ENCODE measurements at regions not wholly inside any gene's neighbourhood (a gene's known extent, or its start where the extent isn't known, plus 50 kb on each side); places are given as distances from the start of the nearest gene placed in this dataset.

GRCh38 chr11:87437133-87437843 is 399.6 kb downstream of the TMEM135 start:
- DNase-seq (ENCODE audit: low read depth in 1 of 2, low spot score in 1 of 2): no peak

DNA sequence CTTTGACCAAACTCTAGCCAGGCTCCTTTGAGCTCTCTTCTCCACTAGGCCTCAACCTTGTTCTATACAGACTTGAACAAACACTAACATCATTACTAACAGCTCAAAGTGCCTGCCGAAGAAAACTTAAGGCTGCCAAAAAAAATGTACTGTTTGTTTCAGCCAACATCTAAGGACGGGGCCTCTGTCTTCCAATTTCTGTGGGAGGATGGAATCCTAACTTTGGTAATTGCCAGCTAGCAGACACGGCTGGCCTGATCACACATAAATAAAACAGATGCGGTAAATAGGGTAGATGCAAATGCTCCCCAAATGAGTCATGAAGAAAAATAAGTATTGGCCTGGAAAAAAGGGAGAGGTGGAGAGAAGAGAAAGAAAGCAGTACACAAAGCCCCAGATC is 394.3 kb downstream of the TMEM135 start:
- no peak for DNase-seq (ENCODE audit: low read depth in 1 of 2, low spot score in 1 of 2)

DNA sequence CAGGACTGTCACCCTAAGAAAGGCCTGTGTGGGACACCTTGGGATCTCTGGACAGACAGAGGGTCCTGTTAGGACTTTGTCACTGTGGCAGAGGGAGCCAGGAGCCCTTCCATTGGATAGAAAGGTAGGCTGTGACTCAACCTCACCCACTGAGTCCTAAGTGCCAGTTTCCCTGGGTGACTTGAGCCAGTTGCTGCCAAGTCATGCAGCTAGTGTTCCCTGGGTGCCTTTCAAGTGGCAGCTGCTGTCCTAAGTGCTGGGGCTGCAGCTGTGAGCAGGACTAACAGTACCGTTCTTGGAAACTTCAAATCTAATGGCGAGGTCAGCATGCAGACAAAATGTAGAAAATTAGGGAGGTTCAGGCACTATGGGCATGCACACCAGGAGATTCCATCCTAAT is 393.7 kb downstream of the TMEM135 start:
- no peak for DNase-seq (ENCODE audit: low read depth in 1 of 2, low spot score in 1 of 2)

- no peak for DNase-seq (ENCODE audit: low read depth in 1 of 2, low spot score in 1 of 2)
These were observed 393.1 kb downstream of the TMEM135 start for GRCh38 chr11:87430821-87431220.

GRCh38 chr11:87429996-87430395 is 392.3 kb downstream of the TMEM135 start:
- no peak for DNase-seq (ENCODE audit: low read depth in 1 of 2, low spot score in 1 of 2)

- no peak for DNase-seq (ENCODE audit: low read depth in 1 of 2, low spot score in 1 of 2)
These were observed 390.5 kb downstream of the TMEM135 start for GRCh38 chr11:87428266-87428665.

- DNase-seq (ENCODE audit: low read depth in 1 of 2, low spot score in 1 of 2): no peak
These were observed 388.2 kb downstream of the TMEM135 start for GRCh38 chr11:87425943-87426342.

GRCh38 chr11:87425391-87425790 is 387.7 kb downstream of the TMEM135 start:
- no peak for DNase-seq (ENCODE audit: low read depth in 1 of 2, low spot score in 1 of 2)

DNA sequence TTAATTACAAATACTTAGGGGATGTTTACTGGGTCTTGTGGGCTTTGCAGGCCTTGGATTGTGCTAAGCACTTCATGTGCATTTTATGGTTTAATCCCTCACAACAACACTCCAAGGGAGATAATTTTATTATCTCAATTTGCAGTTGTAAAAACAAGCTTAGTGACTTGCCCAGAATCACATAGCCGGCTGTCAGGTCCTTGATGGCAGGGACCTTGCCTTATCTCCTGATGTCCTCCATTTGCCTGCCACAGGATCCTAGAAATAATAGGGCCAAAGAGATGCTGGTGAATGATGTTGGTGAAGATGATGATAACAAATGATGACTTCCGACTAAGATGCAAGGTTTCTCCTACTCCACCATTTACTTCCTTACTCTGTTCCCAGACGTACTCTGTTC is 385.4 kb downstream of the TMEM135 start:
- no peak for DNase-seq (ENCODE audit: low read depth in 1 of 2, low spot score in 1 of 2)

DNA sequence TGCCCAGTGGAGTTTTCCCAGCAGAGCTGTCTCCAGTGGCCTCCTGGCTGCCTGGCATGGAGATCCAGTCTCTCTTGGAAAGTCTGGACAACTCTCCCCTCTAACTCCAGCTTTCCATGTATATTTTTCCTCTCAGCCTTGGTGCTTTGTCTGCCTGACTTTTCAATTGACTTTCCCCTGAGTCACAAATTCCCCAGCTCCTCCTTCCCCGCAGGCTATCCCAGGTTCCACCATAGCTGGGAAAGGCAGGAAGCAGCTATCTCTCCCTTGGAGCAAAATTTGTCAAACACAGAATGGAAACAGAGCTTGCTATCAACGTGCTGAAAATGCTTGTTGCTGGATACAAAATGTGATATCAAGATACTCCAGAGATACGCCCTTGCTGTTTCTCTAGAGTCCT is 384.8 kb downstream of the TMEM135 start:
- DNase-seq (ENCODE audit: low read depth in 1 of 2, low spot score in 1 of 2): no peak

GRCh38 chr11:87421422-87421821 is 383.7 kb downstream of the TMEM135 start:
- DNase-seq (ENCODE audit: low read depth in 1 of 2, low spot score in 1 of 2): no peak

DNA sequence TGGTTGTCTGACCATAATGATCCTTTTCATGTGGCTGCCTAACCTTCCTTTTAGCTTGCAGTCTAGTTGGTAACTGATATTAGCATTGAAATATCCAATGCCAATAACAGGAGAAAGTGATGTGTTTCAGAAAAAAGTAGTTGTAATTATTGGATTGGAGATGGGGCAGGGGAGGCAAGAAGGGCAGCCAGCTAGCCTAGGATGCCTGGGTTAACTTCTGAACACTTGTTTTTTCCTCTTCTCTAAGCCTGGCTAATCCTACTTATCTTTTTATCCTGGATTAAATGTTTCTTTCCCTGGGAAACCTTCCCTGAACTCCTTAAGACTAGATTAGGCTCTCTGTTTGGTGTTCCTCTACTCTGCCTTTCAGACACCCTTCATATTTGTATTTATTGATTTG is 380.2 kb downstream of the TMEM135 start:
- no peak for DNase-seq (ENCODE audit: low read depth in 1 of 2, low spot score in 1 of 2)

DNA sequence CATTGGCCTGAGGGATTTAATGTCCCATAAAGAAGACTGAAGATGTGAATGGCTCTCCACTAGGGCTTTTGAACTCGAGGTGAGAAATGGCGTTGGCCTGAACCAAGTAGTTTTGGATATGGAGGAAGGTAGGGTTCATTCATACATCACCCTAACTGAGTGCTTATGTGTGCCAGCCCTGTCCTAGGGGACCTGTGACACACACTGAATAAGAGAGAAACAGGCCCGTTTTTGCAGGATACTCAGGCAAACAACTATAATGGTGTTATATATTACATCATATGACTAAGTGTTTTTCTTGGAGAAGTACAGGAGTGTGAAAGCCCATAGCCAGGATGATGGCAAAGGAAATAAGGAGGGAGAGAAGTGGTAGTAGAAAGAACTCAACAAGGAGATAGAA is 368.1 kb downstream of the TMEM135 start:
- no peak for DNase-seq (ENCODE audit: low read depth in 1 of 2, low spot score in 1 of 2)

- DNase-seq (ENCODE audit: low read depth in 1 of 2, low spot score in 1 of 2): no peak
These were observed 367.6 kb downstream of the TMEM135 start for GRCh38 chr11:87405356-87405755.

GRCh38 chr11:87401653-87402052 is 363.9 kb downstream of the TMEM135 start:
- DNase-seq (ENCODE audit: low read depth in 1 of 2, low spot score in 1 of 2): no peak

- no peak for DNase-seq (ENCODE audit: low read depth in 1 of 2, low spot score in 1 of 2)
These were observed 361.6 kb downstream of the TMEM135 start for GRCh38 chr11:87399341-87399740.

DNA sequence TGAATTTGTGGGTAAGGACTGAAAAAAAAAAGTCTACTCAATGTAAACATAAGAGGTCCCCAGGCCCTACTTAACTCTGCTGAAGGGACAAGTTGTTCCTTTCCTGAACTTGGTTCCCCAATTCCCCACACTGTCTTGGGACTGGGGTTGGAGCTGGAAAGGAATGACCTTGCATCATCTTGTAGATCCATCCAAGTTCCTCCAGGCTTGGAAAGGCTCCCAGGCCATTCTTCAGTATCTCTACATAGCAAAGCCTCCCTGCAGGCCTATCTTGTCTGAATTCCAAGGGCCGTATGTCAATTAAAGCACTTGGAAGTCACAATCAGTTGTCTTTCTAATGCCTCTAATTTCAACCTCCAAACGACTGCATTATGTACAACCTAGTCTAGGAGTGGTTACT is 361.2 kb downstream of the TMEM135 start:
- no peak for DNase-seq (ENCODE audit: low read depth in 1 of 2, low spot score in 1 of 2)

DNA sequence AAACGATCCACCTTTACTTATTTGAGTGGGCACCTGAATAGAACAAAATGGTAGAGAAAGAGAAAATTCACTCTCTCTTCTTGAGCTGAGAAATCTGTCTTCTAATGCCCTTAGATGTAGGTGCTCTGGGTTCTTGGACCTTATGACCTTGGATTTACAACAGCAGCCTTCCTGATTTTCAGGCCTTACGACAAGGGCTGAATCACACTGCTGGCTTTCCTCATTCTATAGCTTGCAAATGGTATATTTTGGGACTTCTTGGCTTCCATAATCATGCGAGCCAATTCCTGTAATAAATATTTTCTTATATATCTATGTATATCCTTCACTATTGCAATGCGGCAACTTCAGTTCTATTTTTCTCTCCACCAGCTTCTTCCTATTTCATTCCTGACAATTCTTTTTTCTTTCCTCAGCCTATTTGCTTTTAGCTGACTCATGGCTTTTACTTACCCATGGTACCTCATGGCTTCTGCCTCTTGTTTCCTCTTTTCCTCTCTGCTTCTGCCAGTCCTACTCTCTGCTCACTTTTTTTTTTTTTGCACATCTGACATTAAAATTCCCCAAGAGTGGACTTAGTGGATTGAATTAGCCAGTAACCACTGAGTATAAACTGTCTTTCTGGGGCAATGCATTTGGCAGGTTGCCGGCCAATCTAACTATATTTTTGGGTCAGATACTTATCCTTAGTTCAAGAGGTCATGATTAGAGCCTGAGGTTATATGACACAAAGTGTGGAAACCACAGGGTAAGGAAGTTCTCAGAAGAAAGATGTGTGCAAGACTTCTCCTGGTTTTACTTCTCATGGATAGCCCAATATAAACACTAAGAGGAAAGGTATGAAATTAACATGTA is 359.5 kb downstream of the TMEM135 start:
- DNase-seq (ENCODE audit: low read depth in 1 of 2, low spot score in 1 of 2): no peak

DNA sequence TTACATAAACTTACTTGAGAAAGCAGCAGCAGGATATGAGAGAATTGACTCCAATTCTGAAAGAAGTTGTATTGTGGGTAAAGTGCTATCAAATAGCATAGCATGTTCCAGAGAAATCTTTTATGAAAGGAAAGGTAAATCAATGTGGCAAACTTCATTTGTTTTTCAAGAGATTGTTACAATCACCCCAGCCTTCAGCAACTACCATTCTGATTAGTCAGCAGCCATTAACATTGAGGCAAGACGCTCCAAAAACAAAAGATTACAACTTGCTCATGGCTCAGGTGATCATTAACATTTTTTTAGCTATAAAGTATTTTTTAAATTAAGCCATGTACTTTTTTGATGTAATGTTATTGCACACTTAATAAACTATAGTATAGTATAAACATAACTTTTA is 357.2 kb downstream of the TMEM135 start:
- no peak for DNase-seq (ENCODE audit: low read depth in 1 of 2, low spot score in 1 of 2)

- no peak for DNase-seq (ENCODE audit: low read depth in 1 of 2, low spot score in 1 of 2)
These were observed 354.9 kb downstream of the TMEM135 start for GRCh38 chr11:87392665-87393064.

GRCh38 chr11:87391496-87391895 is 353.8 kb downstream of the TMEM135 start:
- no peak for DNase-seq (ENCODE audit: low read depth in 1 of 2, low spot score in 1 of 2)

DNA sequence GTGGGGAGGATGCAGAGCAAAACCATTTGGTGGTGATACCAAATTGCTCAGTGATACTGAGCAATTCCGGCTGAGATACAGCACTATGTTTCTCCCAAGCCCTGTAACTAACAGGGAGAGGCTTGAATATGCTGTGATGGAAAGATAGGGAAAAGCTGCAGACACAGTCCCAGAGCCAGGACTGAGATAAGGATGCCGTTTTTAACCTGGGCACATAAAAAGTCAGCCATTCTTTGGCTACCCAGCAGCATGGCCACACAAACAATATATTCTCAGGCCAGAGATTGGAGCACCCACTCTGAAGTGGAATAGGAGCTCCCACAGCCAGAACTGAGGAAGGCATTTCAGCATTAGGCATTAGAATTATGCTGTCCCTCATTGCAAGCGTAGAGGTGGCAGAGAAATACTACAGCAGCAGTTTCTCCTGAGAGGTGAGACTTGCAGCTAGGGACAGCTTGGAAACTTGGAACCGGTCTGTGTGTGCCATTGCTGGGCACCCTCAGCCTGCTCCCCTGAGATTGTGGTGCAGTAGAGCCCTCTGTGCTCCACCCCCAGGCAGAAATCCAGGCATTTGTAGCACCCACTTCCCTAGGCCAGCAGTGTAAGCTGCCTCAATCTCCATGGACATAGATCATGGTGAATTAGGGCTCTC is 346.5 kb downstream of the TMEM135 start:
- no peak for DNase-seq (ENCODE audit: low read depth in 1 of 2, low spot score in 1 of 2)

Data from activated T-helper 1 cell treated with anti-CD3 and anti-CD28 coated beads, Interleukin-2, amount 50 U/mL, for 16 hours (primary cell).